Gastroesophageal sphincter (tissue), 4 donors: ENCODE measurements at regions not wholly inside any gene's neighbourhood (a gene's known extent, or its start where the extent isn't known, plus 50 kb on each side); places are given as distances from the start of the nearest gene placed in this dataset.

Experiments used
- ATAC-seq: fragments of 150-250 bp; one replicate; pipeline ENCODE4 v1.9.1; 2016; ENCODE audit warnings: mild to moderate bottlenecking, moderate library complexity
- H3K27ac ChIP-seq, 4 donors: fragments of 200-600 bp; sonication (generic) in 3 of 4; 1 replicate in 3 of 4; 2 replicates in 1 of 4; pipeline ENCODE4 v1.5.1; 2016 to 2019
- H3K27me3 ChIP-seq: fragments of 200-600 bp; sonication (generic); one replicate; pipeline ENCODE4 v1.5.1; 2019
- H3K36me3 ChIP-seq, 2 donors: fragments of 200-600 bp; sonication (generic); one replicate each; pipeline ENCODE4 v1.5.1; 2019; ENCODE audit warnings: control low read depth in 1 of 2
- H3K4me1 ChIP-seq, 3 donors: fragments of 200-600 bp; sonication (generic); 1 replicate in 2 of 3; 2 replicates in 1 of 3; pipeline ENCODE4 v1.5.1; 2016 to 2019; ENCODE audit warnings: control low read depth in 2 of 3
- H3K4me3 ChIP-seq, 2 donors: fragments of 200-600 bp; sonication (generic); one replicate each; pipeline ENCODE4 v1.5.1; 2019; ENCODE audit warnings: mild to moderate bottlenecking in 1 of 2, moderate library complexity in 1 of 2
- H3K9me3 ChIP-seq, 3 donors: fragments of 200-600 bp; sonication (generic); one replicate each; pipeline ENCODE4 v1.5.1; 2017 to 2019; ENCODE audit warnings: control low read depth in 2 of 3
- EP300 ChIP-seq: sonication (generic); formaldehyde crosslinking; IDR thresholded peaks from one replicate; pipeline ENCODE4 v1.6.1; 2017; ENCODE audit warnings: antibody characterized with exemption, mild to moderate bottlenecking
- POLR2A ChIP-seq, 2 donors: fragments of 450-650 bp; IDR thresholded peaks; one replicate each; pipeline ENCODE4 v1.6.1; 2017; ENCODE audit warnings: antibody characterized with exemption in 2 of 2, mild to moderate bottlenecking in 2 of 2, moderate library complexity in 1 of 2
- POLR2AphosphoS5 ChIP-seq: sonication (generic); formaldehyde crosslinking; IDR thresholded peaks from one replicate; pipeline ENCODE4 v1.6.1; 2017; ENCODE audit warnings: antibody characterized with exemption
- WGBS, 2 donors: methylation state at CpG; one replicate each; pipeline ENCODE4 v1.1.5; 2018; ENCODE audit warnings: low coverage in 1 of 2; 5-methylcytosine and 5-hydroxymethylcytosine counted together
- TF ChIP-seq, protein P1 (sequence below), 4 experiments: fragments of 200-600 bp in 2 of 4; fragments of 450-650 bp in 2 of 4; sonication (generic) in 1 of 4; IDR thresholded peaks; one replicate each; pipeline ENCODE4 v1.5.1; 2017 to 2019; ENCODE audit warnings: antibody characterized with exemption in 4 of 4, mild to moderate bottlenecking in 2 of 4, moderate library complexity in 2 of 4

DNA sequence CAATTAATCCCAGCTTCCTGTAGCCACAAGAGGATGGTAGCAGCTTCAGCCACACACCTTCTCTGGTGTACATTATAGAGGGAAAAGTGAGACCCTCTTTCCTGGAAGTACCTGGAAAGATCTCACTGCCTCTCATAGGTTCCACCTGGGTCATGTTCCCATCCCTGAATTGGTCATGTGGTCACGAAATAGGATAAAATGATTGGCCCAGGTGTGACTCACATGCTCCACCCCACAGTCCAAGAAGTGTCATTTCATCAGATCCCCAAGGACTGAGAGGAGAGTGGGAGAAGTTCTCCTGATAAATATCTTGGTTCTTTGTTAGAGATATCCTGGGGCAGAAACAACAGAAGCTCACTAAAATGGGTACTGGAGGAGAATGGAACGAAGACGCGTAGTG, 142.4 kb downstream of the QRSL1 start:
- Histone ChIP-seq H3K27ac (no peak overlapping the region), H3K4me1 (no peaks in the 10 kb centered on the region), H3K4me3 (no peak overlapping the region), H3K27me3 (no peaks in the 10 kb centered on the region), H3K9me3 (peaks cover 0 to 24% (median 0%) of the 10 kb centered on the region in 3 donors), H3K36me3 (no peaks in the 10 kb centered on the region)
- no peak for ATAC-seq
- no peak for TF ChIP-seq POLR2AphosphoS5
- 96 to 100% methylated on average over 3 of the region's 4 CpGs for WGBS, 2 donors

DNA sequence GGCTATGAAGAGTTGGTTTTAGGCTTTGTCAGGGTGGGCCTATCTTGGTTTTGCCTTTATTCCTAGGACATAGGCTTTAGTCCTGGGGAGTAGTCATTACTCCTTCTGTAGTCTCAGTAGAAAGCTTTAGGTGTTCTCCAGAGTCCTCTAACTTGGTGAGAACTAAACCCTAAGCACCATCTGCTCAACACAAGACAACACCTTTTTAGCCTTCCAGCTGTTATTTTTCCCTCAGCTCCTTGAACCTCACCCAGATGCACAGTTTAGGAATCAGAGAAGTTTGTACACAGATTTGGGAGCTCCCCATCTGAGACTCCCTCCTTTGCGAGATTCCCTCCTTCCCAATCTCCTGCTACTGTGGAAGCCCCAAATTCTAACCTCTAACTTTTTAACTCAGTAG, 141.3 kb downstream of the QRSL1 start:
- no peak overlapping the region for H3K27ac ChIP-seq
- ATAC-seq = no peak
- WGBS, 2 donors = 91 to 100% methylated on average over 1 of the region's 1 CpG
- peaks cover 0 to 24% (median 0%) of the 10 kb centered on the region in 3 donors for H3K9me3 ChIP-seq
- H3K27me3 ChIP-seq = no peaks in the 10 kb centered on the region
- no peaks in the 10 kb centered on the region for H3K36me3 ChIP-seq
- TF ChIP-seq EP300 = no peak
- TF ChIP-seq, protein P1, sequence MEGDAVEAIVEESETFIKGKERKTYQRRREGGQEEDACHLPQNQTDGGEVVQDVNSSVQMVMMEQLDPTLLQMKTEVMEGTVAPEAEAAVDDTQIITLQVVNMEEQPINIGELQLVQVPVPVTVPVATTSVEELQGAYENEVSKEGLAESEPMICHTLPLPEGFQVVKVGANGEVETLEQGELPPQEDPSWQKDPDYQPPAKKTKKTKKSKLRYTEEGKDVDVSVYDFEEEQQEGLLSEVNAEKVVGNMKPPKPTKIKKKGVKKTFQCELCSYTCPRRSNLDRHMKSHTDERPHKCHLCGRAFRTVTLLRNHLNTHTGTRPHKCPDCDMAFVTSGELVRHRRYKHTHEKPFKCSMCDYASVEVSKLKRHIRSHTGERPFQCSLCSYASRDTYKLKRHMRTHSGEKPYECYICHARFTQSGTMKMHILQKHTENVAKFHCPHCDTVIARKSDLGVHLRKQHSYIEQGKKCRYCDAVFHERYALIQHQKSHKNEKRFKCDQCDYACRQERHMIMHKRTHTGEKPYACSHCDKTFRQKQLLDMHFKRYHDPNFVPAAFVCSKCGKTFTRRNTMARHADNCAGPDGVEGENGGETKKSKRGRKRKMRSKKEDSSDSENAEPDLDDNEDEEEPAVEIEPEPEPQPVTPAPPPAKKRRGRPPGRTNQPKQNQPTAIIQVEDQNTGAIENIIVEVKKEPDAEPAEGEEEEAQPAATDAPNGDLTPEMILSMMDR (IDR thresholded peaks at IDR 0.05) = no peak
- TF ChIP-seq POLR2A (IDR thresholded peaks at IDR 0.05) = no peak
- TF ChIP-seq POLR2AphosphoS5 = no peak
- no peak overlapping the region for H3K4me3 ChIP-seq
- no peaks in the 10 kb centered on the region for H3K4me1 ChIP-seq

DNA sequence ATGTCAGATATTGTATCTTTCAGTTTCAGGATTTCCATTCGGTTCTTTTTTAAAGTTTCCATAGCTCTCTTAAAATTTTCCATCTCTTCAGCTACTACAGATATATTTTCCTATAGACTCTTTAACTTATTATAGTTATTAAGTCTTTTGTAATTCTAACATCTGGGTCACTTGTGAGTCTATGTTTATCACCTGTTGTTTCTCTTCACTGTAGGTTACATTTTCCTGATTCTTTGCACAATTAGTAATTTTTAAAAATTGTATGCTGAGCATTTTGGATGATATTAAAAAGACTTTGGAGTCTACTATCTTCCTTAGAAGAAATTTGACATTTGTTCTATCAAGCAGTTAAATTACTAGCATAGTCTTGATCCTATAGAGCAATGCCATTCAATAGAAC, 140.7 kb downstream of the QRSL1 start:
- Histone ChIP-seq H3K9me3 (peaks cover 0 to 24% (median 0%) of the 10 kb centered on the region in 3 donors), H3K27me3 (no peaks in the 10 kb centered on the region), H3K4me3 (no peak overlapping the region), H3K27ac (no peak overlapping the region), H3K36me3 (no peaks in the 10 kb centered on the region), H3K4me1 (no peaks in the 10 kb centered on the region)
- ATAC-seq = no peak
- whole genome bisulfite sequencing, 2 donors = 77 to 83% methylated on average over 1 of the region's 1 CpG
- TF ChIP-seq EP300 = no peak
- TF ChIP-seq, protein P1 (IDR thresholded peaks at IDR 0.05) = no peak
- TF ChIP-seq POLR2AphosphoS5 = no peak

DNA sequence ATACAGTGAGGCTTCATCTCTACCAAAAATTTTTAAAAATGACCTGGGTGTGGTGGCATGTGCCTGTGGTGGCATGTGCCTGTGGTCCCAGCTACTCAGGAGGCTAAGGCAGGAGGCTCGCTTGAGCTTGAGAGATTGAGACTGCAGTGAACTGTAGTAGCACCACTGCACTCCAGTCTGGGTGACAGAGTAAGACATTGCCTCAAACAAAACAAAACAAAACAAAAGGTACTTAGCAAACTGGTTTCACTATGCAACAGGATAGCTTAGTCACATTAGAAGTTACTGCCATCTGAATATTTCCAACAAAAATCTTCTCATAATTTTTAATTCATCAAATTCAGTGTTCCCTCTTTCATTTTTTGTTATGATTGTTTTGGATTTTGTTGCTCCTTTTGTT, 137.9 kb downstream of the QRSL1 start:
- Histone ChIP-seq H3K4me3 (no peak overlapping the region), H3K9me3 (peaks cover 0 to 25% (median 0%) of the 10 kb centered on the region in 3 donors), H3K36me3 (no peaks in the 10 kb centered on the region), H3K4me1 (no peaks in the 10 kb centered on the region), H3K27ac (no peak overlapping the region), H3K27me3 (no peaks in the 10 kb centered on the region)
- ATAC-seq = no peak
- WGBS, 2 donors = 67 to 86% methylated on average over 1 of the region's 1 CpG
- TF ChIP-seq POLR2AphosphoS5 (no peak), POLR2A (IDR thresholded peaks at IDR 0.05) (no peak), EP300 (no peak)
- TF ChIP-seq, protein P1 (IDR thresholded peaks at IDR 0.05) = no peak

DNA sequence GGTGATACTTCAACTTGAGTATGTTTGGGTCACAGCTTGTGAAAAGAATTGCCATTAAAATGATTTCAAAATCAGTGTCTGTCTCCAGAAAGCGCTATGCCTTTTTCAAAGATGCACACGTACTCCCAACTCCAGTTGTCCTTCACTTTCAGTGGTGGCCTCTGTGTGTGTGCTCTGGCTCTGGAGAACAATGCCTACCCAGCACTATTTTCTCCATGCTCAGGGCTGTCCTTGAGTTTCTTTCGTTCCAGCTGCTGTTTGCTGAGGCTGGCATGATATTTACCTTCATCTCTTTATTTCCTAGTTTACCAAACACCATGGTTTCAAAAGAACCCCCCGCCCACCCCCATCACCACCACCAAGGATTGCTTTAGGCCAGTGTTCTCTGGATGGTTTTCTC, 136.8 kb downstream of the QRSL1 start:
- no peaks in the 10 kb centered on the region for H3K36me3 ChIP-seq
- H3K4me1 ChIP-seq = no peaks in the 10 kb centered on the region
- peaks cover 0 to 35% (median 0%) of the 10 kb centered on the region in 3 donors for H3K9me3 ChIP-seq
- no peak for ATAC-seq
- no peak overlapping the region for H3K4me3 ChIP-seq
- no peaks in the 10 kb centered on the region for H3K27me3 ChIP-seq
- TF ChIP-seq POLR2AphosphoS5 (no peak), EP300 (no peak), POLR2A (IDR thresholded peaks at IDR 0.05) (no peak)
- TF ChIP-seq, protein P1 (IDR thresholded peaks at IDR 0.05) = no peak
- no peak overlapping the region for H3K27ac ChIP-seq
- 71 to 73% methylated on average over 3 of the region's 4 CpGs for WGBS, 2 donors
